ENCODE measurements at regions not wholly inside any gene's neighbourhood (a gene's known extent, or its start where the extent isn't known, plus 50 kb on each side); places are given as distances from the start of the nearest gene placed in this dataset.

DNA sequence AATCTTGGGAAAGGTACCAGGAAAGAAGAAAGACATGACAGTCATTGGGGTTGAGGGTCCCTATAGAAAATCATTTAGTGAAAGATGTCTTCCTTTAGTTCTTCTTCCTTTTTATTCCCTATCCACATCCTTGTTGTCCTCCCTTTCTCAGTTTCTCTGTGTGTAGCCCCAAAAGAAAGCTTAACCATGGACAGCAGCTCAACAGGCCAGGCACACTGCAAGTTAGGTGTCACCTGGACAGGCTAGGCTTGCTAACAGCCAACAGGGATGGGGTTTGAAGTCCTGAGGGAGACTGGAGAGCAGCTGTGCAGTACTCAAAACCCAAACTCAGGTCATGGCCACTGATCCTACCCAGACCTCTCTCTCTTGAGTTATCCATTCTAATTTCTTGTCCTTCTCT lies 543.1 kb downstream of the TUSC7 start:
- no peak for DNase-seq

DNA sequence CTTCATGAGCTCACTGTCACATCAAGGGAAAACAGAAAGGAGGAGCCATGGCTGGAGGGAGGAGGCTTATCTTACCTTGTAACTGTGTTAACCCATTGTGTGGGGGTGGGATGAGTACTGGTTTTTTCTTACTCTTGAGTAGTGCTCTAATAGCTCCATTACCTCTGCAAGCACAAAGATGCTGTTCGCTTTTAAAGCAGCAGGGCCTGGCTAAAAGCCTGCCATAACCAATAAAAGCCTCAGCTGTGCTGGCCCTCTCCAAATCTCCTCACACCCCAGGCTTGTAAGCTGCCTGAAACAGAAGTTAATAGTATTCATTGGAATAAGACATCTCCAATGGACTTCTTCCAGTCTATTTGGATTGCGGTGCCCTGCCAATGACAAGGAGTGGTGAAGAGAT lies 544.1 kb downstream of the TUSC7 start:
- no peak for DNase-seq

DNA sequence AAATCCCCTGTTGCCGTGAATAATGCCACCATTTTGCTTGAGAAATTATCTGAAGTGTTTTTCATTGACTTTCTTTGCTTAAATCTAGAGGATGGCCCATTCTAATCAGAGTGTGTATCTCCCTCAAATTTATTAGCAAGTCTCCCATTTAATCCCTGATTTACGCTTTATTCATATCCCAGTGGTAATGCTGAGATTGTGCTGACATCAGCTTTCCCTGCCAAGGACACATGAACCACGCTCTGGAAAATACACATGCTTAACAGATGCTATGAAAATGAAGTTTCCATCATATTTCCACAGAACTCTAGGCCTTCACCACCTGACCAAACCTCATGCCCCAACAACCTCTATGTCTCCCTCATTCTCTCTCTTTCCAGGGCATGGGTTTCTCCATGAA lies 545.4 kb downstream of the TUSC7 start:
- no peak for DNase-seq

DNA sequence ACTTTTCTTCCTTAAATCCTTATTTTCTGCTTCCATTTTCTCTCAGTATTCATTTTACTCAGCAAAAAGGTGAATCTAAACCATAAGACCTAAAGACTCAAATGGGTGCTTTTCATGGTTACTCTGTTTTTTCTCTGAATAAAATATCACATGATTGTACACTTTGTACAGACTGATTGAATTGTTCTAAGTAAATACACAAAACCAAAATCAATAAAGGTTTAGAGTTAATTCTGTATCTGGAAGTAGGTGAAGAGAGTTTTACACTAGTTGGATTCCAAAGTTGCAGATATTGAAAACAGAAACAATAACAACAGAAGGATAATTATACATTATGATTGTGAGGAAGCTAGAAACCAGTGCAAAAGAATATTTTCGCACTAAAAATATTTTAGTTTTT lies 546.2 kb downstream of the TUSC7 start:
- DNase-seq = no peak

DNA sequence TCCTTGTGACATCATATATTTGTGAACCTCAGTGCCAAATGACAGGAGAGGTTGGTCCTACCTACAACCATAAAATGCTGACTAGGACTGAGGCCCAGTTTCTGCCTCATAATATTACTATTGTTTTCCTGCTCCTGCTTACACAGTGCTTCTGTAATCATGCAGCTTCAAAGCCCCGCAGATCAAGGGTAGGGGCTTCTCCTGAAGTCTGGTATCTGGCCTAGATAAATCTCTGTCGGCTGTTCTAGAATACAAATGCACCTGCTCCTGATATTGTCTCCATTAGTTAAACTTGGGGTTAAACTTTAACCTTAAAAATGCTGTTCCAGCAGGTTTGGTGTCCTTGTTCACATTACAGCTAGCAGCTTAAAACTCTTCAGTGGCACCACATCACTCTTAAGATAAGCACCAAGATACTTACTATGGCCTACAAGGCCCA lies 552.4 kb downstream of the TUSC7 start:
- DNase-seq = no peak

DNA sequence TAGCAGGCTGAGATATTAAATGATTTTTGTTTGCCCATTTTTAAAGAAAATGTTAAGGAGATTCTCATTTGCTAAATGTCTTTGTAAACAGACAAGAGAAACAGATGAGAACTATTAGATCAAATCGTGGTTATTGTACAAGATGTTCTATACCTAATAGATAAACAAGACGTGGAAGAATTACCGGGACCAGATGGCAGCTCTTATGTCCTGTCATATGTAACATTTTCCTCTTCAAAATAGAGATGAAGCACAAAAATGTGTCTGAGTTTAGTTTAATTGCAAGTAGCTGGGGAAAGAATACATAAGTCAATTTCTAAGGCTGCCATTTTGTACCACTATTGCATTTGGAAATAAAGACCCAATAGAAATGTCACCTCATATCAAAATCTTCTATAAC lies 553.7 kb downstream of the TUSC7 start:
- no peak for DNase-seq

DNA sequence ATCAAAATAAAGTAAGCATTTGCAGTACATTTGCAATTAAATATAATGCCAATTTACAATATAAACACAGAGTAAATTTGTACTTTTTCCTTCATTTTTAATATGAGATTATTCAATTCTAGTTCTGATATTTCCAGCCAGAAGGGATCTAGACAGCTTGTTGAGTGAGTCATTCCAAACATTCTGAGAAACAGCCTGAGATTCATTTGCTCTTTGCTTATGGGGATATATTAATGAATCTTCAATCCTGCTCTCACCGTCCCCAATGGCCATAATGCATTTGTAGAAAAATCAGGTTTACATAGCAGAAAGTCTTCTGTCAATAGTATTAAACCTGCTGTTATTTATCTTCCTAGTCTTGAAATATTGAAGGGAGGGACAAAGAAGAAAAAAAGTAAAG lies 554.2 kb downstream of the TUSC7 start:
- no peak for DNase-seq

DNA sequence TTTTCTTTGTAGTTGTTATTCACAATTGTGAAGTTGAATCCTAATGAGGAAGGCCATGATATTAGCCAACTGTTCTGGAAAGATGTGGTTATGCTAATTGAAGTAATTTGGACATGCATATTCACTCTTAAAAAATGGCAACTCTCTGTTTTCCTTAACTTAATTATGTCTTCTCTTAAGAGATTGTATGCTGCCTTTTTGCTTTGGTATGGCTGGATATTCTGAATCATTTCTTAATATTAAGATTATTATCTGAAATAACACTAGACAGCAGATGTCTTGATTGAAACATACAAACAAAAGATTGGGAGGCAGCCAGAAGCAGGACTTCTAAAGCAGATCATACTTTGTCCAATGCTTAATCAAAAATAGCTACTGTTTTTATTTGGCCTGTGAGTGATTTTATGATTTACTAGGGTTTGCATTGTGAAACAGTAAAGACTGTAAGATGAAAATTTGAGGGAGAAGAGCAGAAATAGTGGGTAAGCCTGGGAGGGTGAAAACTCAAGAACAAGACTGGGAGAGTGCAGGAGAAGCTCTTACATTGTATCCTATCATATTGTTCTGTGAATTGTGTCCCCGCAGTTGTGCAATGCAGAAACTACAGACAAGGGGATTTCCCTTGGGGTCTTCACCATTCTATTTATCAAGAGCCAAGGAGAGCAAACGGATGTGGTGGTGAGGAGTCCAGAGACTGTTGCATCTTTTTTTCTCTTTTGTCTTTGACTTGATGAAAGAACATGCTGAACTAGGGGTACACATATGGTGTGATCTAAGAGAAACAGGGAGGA lies 554.8 kb downstream of the TUSC7 start:
- no peak for DNase-seq

DNA sequence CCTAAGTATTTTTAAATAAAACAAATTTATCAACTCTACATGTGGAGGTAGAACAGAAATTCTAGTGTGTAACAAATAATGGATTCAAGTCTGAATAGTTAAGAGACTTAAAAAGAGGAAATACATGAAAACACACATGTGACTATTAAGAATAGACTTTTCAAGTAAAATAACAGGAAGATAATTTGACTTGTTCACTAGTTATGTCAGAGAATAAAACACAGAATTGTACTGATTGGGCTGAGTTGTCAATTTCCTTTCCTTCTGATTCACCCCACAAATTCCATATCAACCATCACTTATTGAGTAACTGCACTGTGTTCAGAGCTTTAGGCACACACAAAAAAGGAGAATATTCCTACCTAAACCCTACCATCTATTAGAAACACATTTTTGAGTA lies 557.2 kb downstream of the TUSC7 start:
- DNase-seq = no peak

DNA sequence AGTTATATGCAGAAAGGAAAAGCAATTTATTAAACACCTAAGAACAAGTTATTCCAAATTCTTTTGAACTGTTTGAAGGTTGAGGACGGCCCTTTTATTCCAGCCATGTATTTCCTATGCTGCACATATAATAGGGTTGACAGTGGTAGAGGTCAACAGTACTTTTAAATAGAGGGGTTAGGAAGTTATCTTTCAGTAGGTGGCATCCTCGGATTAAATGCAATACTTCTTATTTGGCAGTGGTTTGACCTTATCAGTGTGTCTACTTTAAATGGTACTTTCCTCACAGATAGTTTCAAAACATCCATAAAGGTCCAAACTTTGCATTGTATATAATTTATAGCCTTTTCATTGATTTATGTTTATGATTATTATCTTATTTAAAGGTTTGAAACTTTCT lies 558.7 kb downstream of the TUSC7 start:
- DNase-seq = no peak

DNA sequence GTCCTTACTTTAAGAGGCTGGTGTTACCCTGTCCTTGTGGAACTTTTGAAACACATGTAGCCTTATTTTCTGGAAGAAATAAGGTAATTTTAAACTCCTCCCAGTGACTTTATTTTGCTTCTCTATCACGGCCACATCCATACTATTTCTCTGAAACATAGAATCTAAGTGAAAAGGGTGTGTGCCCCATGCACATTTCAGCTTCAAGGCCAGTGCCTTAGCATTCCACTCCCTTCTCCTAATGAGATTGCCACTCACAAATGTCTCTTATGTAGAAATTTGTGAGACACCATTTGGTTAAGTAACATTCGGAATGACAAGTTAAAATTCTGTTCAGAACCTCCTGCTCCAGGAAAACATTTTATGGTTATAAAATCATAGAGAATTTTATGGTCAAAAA lies 562.7 kb downstream of the TUSC7 start:
- no peak for DNase-seq

DNA sequence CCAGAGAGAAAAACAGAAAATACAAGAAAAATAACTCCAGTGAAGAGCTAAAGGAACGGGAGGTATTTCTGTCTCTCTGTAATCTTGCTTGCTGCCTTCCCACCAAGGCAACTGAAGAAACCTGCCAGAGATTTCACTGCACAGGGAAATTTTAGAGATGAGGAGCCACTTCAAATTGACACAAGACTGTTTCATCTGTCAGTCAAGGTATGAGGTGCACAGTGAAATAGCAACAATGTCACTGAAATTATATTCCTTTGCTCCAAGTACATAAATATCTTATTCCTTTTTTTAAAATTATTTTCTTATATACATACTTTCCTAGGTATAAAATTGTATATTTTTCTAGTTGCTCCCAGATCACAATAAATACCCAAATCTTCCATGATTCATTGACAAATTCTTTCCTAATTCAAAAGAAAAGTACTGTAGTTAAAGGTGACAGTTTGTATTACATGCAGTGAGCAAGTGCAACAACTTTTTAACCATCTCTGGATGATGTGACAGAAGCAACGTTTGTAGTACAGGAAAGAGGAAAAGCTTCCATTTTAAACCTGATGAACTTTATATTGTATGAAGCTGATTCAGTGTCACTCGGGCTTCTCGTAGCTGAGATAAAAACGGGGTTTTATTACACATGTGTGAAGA lies 563.4 kb downstream of the TUSC7 start:
- no peak for DNase-seq

DNA sequence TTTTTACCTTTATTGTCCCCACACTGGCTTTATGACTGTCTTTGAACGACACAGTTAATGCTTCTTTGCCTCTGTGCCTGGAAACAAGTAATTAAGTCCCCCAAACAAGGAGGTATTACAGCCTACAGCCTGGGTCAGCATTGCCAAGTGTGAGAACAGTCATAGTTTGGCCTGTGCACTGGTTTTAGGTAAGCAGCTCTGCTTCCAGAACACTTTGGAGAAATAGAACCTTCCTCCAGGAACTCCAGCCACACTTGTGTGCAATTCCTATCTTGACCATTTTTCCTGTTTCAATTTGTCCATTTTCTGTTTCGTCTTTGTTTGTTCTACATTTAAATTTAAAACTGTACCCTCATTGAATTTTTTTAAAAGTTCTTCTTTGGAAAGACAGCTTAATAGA lies 568.2 kb downstream of the TUSC7 start:
- no peak for DNase-seq

DNA sequence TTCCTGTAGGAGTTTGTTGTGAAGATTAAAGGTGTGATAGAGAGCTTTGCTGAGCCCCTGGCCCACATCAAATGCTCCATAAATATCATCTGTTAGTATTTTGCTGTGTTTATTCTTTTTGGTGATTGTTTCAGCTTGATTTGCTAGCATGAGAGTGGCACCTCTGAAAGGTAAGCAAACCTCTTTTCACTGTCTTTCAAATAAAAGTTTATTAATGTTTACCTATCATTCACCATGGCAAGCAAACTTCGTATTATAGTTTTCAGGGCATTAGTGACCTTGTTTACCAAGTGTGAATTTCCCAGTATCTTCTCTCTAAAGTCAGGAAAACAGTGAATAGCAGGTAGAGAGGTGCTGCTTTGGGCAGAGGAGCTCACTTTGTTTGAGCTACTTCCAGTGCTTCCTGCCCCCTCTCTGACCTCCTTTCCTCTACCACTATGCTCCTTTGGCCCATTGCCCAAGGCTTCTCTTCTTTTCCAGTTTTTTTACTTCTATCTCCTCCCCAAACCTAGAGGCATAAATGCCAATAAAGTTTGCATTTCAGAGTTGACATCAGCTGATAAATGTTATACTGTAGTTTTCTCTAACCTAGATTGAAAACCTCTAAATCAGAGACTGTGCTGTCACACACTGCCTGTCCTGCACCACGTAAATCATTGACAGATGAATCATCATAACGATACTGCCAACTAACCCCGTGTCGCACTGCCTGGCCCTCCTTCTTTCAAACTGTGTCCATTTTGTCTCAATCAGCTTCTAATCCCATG lies 569.0 kb downstream of the TUSC7 start:
- DNase-seq = no peak

DNA sequence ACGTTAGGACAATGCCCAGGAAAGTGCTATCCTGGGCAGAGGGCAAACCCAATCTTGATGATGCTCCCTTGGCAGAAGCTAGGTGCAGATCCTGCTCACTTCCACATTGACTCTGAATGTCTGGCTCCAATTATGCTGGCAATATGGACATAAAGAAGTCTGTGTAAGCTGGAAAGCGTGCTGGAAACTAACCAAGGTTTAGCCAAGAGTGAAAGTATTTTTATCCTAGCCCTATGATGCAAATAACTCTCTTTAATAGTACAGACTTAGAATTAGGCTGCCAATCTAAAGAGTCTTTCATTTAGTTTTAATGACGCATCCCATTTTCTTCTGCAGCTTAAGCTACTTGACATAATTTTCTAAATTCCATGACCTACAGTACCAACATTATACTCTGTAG lies 571.8 kb downstream of the TUSC7 start:
- peak; percentile 7 to 36 (median 16) for DNase-seq

DNA sequence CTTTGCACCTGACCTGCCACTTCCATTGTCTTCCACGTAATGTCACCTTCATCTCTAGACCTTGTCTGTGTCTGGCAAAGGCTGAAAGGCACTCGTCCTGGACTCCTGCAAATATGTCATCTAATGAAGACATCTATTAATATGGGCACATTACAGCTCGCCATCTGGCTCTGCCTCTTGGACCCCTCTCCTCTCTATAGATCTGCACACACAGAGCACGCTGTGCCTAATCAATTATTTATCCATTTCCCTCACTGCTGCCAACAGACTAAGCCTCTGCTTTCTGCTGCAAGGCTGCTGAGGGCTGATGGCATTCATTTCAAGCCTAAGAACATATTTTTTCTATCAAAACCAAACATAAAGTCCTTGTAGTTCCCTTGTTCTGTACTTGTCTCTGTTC lies 573.0 kb downstream of the TUSC7 start:
- no peak for DNase-seq

DNA sequence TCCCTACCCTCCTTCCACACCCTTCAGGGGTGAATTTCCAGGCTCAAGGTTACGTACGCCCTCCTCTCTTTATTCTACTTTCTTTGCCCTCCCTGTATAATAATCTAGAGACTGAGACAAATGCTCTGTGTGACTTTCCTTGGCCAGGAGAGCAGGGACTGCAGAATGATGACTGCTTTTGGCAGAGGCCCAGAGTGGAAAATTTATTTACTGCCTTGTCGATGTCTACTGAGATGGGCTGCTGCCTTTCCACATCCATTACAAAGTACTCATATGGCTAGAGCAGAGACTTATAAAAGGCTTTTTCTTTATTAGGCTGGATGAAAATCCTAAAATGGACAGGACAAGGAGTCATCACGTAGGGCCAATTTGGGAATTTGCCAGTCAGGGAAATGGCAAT lies 576.2 kb downstream of the TUSC7 start:
- peak in 1 of 3 donors; percentile 25 for DNase-seq

DNA sequence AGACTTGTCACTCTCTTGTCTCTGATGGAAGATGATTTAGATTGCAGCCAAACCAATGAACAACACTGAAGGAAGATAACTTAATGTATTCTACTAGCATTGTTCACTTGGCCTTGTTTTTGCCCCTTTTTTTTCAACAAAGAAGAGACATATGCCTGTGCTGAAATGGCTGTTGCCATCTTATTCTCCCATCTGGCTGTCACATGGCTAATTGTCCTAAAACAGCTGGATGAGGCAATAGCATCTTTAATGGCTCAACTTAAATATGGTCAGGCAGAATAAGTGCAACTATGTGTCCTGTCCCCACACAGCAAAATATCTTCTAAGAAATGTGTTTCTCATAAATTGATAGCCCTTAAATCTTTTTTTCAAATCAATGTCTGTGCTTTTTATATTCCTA lies 576.9 kb downstream of the TUSC7 start:
- DNase-seq = no peak

DNA sequence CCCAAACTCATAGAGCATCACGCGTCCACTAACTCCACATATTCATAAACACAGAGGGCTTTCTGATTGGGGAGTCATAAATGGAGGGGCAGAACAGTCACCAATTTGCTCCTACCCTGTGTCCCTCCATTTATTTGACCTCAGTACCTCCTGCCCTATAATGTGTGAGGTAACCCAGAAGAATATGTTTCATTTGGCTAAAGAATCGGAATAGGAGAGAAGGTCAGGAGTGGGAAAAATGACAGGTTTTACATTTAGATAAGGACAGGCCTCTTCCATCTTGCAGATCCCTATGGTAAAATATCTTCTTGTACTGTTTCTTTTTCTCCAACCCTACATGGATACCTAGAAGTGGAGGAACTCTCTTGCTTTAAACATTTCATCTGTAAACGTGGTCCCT lies 578.0 kb downstream of the TUSC7 start:
- DNase-seq = no peak

DNA sequence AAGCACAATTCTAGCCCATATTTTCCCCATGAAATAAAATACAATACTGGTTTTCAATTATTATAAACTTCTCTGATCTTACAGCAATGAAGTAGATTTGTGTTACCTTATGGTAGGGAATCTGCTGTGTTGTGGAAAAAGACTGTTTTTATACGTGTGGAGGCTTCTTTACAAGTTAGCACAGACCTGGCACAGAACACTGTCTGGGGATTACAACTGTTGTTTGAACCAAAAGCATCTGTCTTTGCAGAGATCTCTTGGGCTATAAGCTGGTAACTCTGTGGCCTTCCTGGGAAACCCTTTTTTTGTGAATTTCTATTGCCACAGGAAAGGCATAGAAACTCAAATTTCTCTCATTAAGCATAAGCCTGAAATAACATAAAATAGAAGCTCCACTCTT lies 581.9 kb downstream of the TUSC7 start:
- DNase-seq = no peak

DNA sequence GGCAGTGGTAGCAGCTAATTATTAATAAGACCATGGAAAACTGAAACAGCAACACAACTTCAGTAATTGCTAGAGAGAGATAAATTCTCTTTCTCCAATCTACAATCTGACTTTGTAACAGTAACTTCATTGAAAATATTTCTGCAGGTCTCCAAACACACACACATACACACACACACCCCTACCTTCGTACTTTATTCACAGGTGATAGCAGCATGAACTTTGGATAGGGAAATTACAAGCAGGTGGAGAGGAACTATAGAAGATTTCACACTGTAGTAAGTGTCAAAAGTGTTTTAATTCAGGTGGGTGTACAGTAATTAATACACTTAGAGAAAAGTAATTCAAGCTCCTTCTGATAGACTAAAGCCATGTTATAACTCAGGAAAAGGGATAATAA lies 587.5 kb downstream of the TUSC7 start:
- no peak for DNase-seq

DNA sequence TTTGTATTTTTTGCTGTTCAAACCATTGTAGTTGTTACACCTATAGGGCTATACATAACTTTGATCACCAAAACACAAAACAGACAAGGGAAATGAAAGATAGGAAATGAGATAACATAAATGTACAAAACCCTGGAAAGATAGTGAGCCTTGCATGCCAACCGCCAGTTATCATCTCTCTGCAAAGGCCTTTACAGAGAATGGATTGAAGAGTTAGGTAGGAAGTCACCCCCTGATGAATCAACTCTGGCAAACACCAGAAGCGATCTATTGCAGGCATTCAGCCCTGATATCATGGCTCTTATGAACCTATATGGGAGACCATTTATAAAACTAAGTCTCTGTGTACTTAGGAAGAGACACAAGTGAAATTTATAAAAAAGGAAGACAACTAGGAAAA lies 588.0 kb downstream of the TUSC7 start:
- no peak for DNase-seq

DNA sequence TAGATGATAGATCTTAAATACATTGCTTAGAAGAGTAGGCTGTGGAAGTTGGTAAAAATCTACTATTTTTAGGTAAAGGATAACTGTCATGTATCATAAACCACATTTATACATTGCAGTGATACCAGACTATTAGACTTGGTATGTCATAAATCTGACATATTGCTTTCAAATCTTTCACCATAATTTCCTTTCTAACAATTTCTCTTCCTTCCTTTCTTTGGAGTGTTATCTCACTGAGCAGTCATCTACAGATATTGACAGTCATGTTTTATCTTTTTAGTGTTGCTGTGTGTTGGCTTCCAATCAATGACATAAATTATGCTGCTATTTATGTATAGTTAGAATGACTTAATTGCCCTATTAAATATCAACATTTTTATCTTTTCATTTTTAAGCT lies 588.7 kb downstream of the TUSC7 start:
- DNase-seq = no peak
